A549 (cell line): ENCODE measurements at regions not wholly inside any gene's neighbourhood (a gene's known extent, or its start where the extent isn't known, plus 50 kb on each side); places are given as distances from the start of the nearest gene placed in this dataset.

Experiments
- BHLHE40 ChIP-seq: IDR thresholded peaks from 2 replicates; pipeline ENCODE4 v1.6.1; 2012; ENCODE audit warnings: low read depth, low read length, inconsistent platforms
- HOXB5 ChIP-seq: fragments of 250-450 bp; sonication (Bioruptor Pico); IDR thresholded peaks from 2 replicates; pipeline ENCODE4 v1.5.0; 2020; ENCODE audit warnings: mild to moderate bottlenecking, moderate library complexity
- JUNB ChIP-seq: fragments of >200 bp; sonication (Bioruptor Twin); formaldehyde crosslinking; IDR thresholded peaks from 2 replicates; pipeline ENCODE4 v1.6.1; 2016
- MAFK ChIP-seq: fragments of 450-650 bp; IDR thresholded peaks from 2 replicates; pipeline ENCODE4 v1.6.1; 2014; ENCODE audit not compliant: partially characterized antibody
- POLR2A ChIP-seq: IDR thresholded peaks from 2 replicates; pipeline ENCODE4 v1.6.1; 2012; ENCODE audit warnings: mild to moderate bottlenecking, low read length
- RFX5 ChIP-seq: fragments of 450-650 bp; IDR thresholded peaks from 2 replicates; pipeline ENCODE4 v1.7.1; 2014; ENCODE audit warnings: antibody characterized with exemption, mild to moderate bottlenecking, moderate library complexity
- TF ChIP-seq, protein P1 (sequence below): fragments of >200 bp; sonication (Bioruptor Twin); formaldehyde crosslinking; IDR thresholded peaks from 3 replicates; pipeline ENCODE4 v1.5.1; 2016
- TF ChIP-seq, protein P2 (sequence below): IDR thresholded peaks from 2 replicates; pipeline ENCODE4 v1.6.1; 2012
- TF ChIP-seq, protein P3 (sequence below): fragments of 200-600 bp; sonication (generic); IDR thresholded peaks from 2 replicates; pipeline ENCODE4 v1.6.1; 2016; ENCODE audit warnings: antibody characterized with exemption, mild to moderate bottlenecking, moderate library complexity
- TF ChIP-seq, protein P4 (sequence below): fragments of 450-650 bp; IDR thresholded peaks from 2 replicates; pipeline ENCODE4 v1.6.1; 2014; ENCODE audit warnings: antibody characterized with exemption

DNA sequence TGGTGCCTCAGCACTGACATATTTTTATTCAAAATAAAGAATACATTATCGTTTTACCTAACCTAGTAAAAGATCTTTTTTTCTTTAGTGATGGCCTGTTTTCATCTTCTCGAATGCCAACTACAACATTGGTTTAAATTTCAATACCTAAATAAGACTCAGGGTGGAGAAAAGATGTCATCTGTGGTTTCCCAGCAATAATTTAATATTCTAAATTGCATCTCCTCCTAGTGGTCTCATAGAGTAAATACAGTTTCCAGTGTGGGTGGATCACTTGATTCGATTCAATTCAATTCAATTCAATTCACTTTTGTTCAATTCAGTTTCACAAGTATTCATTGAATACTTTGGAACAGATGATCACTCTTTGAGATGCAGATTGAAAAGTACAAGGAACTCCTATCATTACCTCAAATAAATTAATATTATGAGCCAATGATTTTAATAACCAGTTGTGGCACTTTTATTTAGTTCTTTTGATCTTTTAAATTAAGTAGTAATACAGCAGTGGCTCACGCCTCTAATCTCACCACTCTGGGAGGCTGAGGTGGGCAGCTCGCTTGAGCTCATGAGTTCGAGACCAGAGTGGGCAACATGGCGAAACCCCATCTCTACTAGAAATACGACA lies 427.2 kb downstream of the FAT4 start:
- TF ChIP-seq, protein P1, sequence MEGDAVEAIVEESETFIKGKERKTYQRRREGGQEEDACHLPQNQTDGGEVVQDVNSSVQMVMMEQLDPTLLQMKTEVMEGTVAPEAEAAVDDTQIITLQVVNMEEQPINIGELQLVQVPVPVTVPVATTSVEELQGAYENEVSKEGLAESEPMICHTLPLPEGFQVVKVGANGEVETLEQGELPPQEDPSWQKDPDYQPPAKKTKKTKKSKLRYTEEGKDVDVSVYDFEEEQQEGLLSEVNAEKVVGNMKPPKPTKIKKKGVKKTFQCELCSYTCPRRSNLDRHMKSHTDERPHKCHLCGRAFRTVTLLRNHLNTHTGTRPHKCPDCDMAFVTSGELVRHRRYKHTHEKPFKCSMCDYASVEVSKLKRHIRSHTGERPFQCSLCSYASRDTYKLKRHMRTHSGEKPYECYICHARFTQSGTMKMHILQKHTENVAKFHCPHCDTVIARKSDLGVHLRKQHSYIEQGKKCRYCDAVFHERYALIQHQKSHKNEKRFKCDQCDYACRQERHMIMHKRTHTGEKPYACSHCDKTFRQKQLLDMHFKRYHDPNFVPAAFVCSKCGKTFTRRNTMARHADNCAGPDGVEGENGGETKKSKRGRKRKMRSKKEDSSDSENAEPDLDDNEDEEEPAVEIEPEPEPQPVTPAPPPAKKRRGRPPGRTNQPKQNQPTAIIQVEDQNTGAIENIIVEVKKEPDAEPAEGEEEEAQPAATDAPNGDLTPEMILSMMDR: peak; percentile 55
- TF ChIP-seq HOXB5 (CRISPR knock-in tag): no peak
- no peak for TF ChIP-seq POLR2A
- no peak for TF ChIP-seq MAFK
- no peak for TF ChIP-seq JUNB
- TF ChIP-seq, protein P2, sequence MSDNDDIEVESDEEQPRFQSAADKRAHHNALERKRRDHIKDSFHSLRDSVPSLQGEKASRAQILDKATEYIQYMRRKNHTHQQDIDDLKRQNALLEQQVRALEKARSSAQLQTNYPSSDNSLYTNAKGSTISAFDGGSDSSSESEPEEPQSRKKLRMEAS: no peak
- TF ChIP-seq, protein P3, sequence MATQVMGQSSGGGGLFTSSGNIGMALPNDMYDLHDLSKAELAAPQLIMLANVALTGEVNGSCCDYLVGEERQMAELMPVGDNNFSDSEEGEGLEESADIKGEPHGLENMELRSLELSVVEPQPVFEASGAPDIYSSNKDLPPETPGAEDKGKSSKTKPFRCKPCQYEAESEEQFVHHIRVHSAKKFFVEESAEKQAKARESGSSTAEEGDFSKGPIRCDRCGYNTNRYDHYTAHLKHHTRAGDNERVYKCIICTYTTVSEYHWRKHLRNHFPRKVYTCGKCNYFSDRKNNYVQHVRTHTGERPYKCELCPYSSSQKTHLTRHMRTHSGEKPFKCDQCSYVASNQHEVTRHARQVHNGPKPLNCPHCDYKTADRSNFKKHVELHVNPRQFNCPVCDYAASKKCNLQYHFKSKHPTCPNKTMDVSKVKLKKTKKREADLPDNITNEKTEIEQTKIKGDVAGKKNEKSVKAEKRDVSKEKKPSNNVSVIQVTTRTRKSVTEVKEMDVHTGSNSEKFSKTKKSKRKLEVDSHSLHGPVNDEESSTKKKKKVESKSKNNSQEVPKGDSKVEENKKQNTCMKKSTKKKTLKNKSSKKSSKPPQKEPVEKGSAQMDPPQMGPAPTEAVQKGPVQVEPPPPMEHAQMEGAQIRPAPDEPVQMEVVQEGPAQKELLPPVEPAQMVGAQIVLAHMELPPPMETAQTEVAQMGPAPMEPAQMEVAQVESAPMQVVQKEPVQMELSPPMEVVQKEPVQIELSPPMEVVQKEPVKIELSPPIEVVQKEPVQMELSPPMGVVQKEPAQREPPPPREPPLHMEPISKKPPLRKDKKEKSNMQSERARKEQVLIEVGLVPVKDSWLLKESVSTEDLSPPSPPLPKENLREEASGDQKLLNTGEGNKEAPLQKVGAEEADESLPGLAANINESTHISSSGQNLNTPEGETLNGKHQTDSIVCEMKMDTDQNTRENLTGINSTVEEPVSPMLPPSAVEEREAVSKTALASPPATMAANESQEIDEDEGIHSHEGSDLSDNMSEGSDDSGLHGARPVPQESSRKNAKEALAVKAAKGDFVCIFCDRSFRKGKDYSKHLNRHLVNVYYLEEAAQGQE: no peak
- TF ChIP-seq, protein P4, sequence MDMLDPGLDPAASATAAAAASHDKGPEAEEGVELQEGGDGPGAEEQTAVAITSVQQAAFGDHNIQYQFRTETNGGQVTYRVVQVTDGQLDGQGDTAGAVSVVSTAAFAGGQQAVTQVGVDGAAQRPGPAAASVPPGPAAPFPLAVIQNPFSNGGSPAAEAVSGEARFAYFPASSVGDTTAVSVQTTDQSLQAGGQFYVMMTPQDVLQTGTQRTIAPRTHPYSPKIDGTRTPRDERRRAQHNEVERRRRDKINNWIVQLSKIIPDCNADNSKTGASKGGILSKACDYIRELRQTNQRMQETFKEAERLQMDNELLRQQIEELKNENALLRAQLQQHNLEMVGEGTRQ: no peak
- no peak for TF ChIP-seq RFX5
- no peak for TF ChIP-seq BHLHE40
